GM19043 (cell line): ENCODE measurements at regions not wholly inside any gene's neighbourhood (a gene's known extent, or its start where the extent isn't known, plus 50 kb on each side); places are given as distances from the start of the nearest gene placed in this dataset.

Source experiments
- ATAC-seq: cut with Tn5 transposase; IDR thresholded peaks from one replicate; pipeline ENCODE4 v1.9.1; 2021; ENCODE audit warnings: low read depth; ENCODE audit not compliant: unreplicated experiment

- ATAC-seq, result no peak
Observed at GRCh38 chr6:144847916-144848315, 562.8 kb downstream of the UTRN start.

- no peak for ATAC-seq
Observed at GRCh38 chr6:144849920-144850319, 564.8 kb downstream of the UTRN start.

GRCh38 chr6:144853603-144854002 lies 568.5 kb downstream of the UTRN start:
- ATAC-seq, result no peak

- no peak for ATAC-seq
Observed at GRCh38 chr6:144854654-144855053, 569.5 kb downstream of the UTRN start.

GRCh38 chr6:144855375-144855774 lies 570.2 kb downstream of the UTRN start:
- no peak for ATAC-seq

- no peak for ATAC-seq
Observed at GRCh38 chr6:144855812-144856531, 570.8 kb downstream of the UTRN start.

GRCh38 chr6:144856622-144857021 lies 571.5 kb downstream of the UTRN start:
- no peak for ATAC-seq

- no peak for ATAC-seq
Observed at GRCh38 chr6:144857086-144857485, 572.0 kb downstream of the UTRN start.

- ATAC-seq, result no peak
Observed at GRCh38 chr6:144862769-144863168, 577.6 kb downstream of the UTRN start.

- no peak for ATAC-seq
Observed at GRCh38 chr6:144867761-144868160, 582.6 kb downstream of the UTRN start.

- no peak for ATAC-seq
Observed at GRCh38 chr6:144870782-144871181, 585.6 kb downstream of the UTRN start.

GRCh38 chr6:144873623-144874378 lies 588.7 kb downstream of the UTRN start:
- no peak for ATAC-seq

- no peak for ATAC-seq
Observed at GRCh38 chr6:144876689-144877088, 591.6 kb downstream of the UTRN start.

GRCh38 chr6:144877118-144877517 lies 592.0 kb downstream of the UTRN start:
- no peak for ATAC-seq

GRCh38 chr6:144878577-144878976 lies 593.4 kb downstream of the UTRN start:
- ATAC-seq, result no peak

- ATAC-seq, result no peak
Observed at GRCh38 chr6:144879436-144879835, 594.3 kb downstream of the UTRN start.

- no peak for ATAC-seq
Observed at GRCh38 chr6:144882425-144882824, 597.3 kb downstream of the UTRN start.

- no peak for ATAC-seq
Observed at GRCh38 chr6:144883915-144884314, 598.8 kb downstream of the UTRN start.

- no peak for ATAC-seq
Observed at GRCh38 chr6:144885817-144886216, 600.7 kb downstream of the UTRN start.

- ATAC-seq, result no peak
Observed at GRCh38 chr6:144886682-144887081, 601.5 kb downstream of the UTRN start.

GRCh38 chr6:144888621-144889020 lies 603.5 kb downstream of the UTRN start:
- no peak for ATAC-seq

- ATAC-seq, result no peak
Observed at GRCh38 chr6:144893680-144894151, 608.6 kb downstream of the UTRN start.
